ENCODE measurements at regions not wholly inside any gene's neighbourhood (a gene's known extent, or its start where the extent isn't known, plus 50 kb on each side); places are given as distances from the start of the nearest gene placed in this dataset.
A peak's percentile ranks its signal among the peaks of the same experiment; 100 is the strongest.

DNA sequence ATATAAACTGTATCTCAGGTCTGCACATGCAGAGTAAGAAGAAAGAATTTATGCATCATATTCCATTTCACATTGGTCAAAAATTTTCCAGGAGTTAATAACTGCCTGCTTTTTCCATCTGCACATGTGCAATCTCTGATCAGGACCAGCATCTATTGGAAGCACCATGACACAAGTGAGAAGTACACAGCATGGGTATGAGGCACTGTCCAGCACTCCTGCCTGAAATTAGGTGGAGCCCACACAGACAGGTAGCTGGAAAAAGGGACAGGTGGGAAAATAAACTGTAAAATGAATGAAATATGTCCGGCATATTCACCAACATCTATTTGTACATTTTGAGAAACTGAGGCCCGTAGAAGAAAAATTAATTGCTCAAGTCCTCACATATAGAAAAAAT is 609.2 kb upstream of the NXPH2 start:
- DNase-seq = no peak

DNA sequence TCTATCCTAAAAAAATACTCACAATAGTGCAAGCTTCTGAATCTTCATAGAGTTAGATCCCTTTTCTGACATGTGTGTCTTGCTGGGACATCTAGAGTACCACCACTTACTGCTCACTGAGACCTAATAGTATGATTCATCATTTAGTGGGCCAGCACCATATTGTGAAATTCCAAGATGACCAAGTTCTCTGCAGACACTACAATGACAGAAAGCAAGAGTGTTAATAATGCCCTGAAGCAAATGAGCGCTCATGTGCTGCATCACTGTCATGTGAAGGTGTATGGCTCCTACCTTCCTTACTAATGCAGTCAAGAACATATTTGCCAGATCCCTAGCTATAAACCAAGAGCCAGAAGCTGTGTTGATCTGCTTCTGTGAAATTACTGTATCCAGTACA is 606.2 kb upstream of the NXPH2 start:
- DNase-seq = no peak

DNA sequence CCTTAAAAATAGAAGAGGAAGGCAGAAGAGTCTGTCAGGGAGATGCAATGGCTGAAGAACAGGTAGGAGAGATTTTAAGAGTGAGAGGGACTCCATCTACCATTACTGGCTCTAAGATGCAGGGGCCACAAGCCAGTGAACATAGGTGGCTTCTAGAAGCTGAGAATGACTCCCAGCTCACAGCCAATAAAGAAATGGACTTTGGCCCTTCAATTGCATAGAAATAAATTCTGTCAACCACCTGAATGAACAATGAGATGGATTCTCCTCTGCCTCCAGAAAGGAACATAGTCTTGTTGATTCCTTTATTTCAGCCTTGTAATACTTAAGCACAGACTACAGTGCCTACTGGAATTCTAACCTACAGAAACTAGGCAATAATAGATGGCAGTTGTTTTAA is 603.3 kb upstream of the NXPH2 start:
- DNase-seq = no peak

DNA sequence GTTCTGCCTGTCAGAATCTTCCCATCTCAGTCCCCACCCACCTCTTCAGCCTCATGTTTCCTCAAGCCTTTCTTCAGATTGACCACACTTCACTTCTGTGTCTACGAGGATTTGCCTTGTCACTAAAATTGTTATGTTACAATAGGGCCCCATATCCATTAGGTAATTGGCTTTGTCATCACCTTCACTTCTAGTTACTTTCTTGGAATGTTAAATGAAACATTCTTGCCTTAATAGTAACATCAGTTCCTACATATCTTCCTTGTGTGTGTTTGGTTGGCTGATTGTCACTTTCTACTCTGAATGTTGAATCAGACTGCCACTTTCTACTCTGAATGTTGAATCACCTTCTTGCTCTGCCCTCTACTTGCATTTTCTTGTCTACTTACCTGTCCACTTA is 599.9 kb upstream of the NXPH2 start:
- DNase-seq = no peak

DNA sequence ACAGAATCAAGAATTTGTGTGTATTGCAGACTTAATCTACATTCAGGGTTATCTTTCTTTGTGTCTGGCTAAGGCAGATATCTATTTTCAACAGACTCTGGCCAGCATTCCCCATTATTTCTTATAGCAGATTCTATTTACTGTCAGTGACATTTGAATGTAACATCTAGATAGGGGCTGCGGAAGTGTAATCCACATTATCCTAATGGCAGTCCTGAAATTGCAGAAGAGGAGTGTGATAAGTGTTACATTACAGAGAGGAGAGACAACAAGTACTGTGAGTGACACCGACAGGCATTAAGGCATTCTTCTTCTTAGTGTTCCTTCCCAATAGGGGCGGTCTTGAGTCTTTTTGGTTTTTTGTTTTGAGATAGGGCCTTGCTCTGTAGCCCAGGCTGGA is 598.2 kb upstream of the NXPH2 start:
- DNase-seq = no peak

DNA sequence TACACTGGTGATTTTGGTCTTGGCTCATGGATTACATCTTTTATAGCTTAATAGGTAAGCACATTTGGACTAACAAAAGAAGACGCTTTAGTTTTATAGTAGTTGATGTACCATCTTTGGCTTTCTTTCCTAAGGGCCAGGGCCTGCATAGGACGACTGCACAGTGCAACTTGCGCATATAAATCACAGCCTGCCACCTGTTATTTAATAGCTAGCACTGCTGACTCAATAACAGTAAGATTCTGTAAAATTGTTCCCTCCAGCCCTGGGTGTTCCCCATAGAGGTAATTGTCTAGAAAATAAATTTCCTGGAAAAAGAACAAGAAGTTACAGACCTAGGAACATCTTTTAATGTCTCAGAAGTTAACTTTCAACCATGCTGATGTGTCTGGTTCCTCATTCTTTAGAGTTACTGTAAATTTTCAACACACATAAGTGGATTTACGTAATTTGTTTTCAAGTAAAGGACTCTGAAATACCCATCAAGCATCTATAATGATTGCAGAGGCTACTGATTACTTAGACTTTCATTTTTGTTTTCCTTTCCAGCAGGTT is 594.2 kb upstream of the NXPH2 start:
- DNase-seq = no peak

DNA sequence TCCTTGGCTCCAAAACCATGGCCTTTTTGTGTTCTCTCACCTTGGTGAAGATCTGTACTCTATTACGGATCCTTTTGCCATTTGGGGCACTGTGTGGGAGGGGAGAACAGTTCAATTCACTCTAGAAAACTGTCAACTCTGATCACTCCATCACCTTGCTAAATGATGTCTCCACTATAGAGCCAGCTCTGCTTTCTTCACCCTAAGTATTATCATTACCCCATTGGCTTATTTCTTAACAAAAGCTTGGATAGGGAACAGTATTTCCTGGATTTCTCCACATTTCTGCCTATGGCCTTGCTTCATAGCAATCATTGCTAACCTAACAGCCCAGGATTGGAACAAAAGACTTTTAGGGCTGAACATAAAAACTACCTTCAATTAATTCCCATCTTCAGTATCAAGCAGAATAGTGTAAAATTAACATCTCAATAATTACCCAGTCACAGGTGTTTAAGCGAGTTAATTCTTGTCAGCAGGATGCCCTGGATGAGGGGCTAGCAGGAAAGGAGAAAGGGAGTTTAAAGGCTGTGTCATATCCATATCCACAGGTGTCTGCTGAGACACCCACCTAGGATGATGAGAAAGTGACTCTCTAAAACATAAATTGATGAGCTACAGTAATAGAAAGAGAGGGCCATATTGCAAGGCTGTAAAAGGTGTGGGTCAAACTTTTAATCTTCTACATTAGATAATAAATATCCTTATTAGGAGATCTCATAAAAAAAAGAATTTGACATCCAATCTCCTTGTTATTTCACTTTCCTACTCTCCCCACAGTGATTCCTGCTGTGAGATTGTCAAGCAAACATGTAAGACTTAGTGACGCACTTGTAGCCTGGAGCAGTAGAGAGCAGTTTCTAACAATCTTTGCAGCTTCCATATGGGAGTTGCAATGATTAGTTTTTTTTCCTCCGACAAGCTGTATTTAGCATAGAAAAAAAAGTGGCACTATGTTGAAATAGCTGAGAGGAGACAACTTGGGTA is 589.5 kb upstream of the NXPH2 start:
- DNase-seq = no peak

DNA sequence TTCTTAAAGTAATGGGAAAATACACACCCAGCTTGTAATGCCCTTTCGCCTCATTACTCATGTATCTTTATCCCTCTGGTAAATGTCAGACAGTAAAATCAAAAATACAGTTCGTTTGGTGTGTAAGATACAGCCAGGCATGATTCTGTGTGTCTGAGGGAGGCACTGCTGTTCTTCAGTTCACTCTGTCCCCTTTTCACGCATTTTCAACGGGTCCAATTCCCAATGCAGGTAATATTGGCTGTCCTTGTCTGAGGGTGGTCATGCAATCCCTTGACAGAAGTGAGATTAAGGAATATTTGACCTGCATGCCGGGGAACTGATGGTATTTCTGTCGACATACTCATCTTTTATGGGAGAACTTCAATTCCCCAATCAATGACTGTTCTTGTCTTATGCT is 587.2 kb upstream of the NXPH2 start:
- DNase-seq = no peak

DNA sequence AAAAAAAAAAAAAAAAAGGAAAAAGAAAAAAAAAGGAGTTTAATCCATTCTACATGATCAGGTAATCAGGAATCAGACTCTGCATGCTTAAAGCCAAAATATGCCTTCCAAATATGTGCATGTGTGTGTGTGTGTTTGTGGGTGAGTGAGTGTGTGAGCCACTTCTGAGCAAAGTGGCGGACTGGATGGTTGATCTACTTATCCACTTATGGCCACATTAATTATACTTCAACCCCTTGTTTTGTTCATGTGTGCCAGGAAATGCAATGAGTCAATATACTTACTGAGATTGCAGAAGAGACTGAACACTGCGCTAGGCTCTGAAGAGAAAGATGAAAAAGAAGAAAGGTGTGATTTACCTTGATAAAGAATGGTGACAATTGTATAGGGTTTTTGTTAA is 586.5 kb upstream of the NXPH2 start:
- no peak for DNase-seq

DNA sequence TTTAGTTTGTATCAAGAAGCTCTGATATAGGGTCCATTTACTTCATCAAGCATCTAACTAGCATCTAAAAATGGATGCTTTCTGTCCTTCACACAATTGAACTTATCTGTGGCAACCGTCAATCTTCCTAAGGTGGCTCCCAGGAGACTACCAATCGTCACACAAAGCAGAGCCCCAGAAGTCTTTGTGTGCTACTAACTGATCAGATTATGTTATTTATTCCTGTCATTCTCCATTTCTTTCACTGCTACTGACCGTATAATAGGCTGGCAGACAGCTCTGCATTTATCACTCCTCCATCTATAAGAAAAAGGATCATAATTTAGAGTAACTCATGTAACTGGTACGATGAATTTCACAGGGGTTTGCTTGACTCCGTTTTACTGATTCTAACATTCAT is 585.0 kb upstream of the NXPH2 start:
- DNase-seq = no peak

DNA sequence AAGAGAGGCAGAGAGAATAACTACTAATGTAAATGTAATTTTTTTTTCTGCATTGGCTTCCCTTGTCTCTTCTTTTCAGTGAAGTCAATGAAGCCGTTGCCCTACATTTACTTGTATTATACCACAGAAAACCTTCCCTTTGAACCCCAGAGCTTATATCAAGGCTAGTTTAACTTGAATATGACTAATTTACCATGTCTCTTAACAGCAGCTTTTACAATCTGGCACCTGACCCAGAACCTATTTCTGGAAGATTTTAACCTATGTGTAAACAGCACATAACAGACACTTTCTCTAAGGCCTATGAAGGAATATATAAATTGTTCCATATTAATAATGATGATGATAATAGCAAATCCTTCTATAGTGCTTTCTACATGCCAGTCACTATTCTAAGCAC is 580.5 kb upstream of the NXPH2 start:
- no peak for DNase-seq

DNA sequence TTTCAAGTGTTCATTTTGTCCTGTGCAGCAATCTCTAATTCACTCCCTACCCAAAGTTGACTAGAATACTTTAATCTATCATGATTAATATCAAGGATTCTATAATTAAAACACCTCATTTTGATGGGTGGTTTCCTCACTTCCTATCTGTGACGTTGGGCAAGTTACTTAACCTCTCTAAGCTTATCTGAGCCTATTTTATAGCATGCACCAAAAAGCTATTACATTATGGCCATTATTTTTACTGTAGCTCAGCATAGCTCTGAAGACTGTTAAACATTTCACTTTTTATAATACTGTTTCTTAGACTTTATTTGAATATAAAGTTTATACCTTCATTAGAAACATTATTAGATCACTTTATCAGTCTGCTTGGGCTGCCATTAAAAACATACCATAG is 579.6 kb upstream of the NXPH2 start:
- no peak for DNase-seq

DNA sequence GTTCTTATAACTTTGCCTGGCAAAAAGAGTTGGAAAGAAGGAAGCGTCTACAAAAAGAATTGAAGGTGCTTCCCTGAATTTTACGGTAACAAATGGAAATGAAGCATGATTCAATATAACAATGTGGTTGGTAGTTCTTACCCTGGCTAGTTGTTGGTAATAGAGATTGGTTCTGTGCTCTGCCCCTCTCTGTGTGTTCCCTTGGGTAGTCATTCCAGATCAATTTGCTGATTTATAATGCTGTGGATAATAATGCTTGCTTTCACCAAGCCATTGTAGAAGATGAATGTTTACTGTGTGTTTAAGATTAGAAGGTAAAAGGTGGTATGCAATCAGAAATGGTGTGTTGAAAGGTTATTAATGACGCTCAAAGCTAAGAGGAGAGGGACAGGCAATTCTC is 577.8 kb upstream of the NXPH2 start:
- no peak for DNase-seq

DNA sequence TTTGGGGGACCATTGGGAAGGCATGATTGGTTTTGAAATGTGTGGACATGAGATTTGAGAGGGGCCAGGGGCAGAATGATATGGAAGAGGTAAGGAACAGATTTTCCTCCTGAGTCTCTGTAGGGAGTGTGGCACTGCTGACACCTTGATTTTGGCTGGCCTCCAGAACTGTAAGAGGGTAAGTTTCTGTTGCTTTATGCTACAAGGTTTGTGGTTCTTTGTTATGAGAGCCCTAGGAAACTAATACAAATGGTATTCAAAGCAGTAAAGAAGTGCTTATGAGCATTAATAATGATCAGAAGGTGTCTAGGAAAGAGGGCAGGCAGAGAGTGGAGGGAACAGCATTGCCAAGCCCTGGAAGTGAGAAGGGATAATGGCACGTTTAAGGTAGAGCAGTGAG is 574.3 kb upstream of the NXPH2 start:
- no peak for DNase-seq

DNA sequence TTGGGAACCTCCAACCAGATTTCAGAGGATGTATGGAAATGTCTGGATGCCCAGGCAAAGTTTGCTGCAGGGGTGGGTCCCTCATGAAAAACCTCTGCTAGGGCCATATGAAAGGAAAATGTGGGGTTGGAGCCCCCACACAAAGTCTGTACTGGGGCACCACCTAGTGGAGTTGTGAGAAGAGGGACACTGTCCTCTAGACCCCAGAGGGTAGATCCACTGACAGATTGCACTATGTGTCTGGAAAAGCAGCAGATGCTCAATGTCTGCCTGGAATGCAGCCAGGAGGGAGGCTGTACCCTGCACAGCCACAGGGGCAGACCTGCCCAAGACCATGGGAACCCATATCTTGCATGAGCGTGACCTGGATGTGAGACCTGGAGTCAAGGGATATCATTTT is 573.7 kb upstream of the NXPH2 start:
- DNase-seq = peak; percentile 37

DNA sequence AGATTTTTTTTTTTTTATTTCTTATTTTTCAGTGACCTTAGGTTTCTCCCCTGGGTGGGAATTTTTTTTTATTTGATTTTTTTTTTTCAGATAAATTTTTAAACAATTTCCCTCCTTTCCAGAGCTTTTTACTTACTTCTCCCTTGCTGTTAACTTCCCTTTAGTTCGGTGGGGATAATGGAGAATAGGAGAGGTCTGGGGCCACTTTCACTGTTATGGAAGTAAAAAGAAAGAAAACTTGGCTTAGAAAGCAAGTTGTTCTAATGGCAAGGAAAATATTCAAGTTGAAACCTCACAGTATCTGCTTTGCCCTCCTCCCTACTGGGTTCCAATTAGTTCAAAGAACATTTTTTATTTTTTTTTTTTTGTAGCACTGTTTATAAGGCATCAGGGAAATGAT is 537.1 kb upstream of the NXPH2 start:
- no peak for DNase-seq

DNA sequence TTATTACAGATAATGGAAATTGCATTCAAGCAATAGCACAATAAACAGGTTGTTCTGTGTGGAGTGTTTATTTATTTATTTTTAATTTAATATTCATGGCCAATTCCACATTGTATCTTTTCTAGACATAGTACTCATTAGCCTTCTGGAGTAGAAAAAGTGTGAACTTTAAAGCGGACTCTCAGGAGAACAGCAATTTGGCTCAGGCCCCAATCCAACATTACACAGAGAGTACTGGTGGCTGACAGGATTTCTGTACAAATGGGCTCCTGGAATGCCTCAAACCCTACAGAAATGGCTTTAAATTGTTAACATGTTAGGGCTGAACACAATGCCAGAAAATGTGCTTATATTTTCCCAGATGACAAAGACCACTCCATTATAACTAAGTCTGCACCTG is 533.9 kb upstream of the NXPH2 start:
- DNase-seq = no peak

DNA sequence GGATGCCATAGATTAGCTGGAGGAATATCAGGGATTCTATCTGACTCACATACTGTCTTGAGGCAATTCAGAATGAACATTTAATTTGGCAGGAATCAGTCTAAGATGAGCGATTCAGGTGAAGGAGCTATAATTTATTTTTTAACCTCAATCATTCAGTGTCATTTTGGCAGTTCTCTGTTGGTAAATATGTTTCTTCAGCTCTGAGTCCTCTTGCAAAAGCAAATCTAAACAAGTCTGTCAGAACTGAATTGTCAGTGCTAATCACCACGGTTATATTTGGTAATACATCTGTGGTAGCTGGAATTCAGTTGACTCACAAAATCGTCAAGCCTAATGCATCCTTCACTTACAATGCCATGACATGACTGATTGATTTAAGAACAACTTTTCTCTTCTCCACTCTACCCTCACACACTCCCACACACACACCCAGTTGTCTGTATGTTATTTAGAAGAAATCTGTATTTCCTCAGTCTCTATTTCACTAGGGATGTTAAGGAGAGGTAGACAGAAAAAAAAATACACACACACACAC is 516.6 kb upstream of the NXPH2 start:
- DNase-seq = no peak

DNA sequence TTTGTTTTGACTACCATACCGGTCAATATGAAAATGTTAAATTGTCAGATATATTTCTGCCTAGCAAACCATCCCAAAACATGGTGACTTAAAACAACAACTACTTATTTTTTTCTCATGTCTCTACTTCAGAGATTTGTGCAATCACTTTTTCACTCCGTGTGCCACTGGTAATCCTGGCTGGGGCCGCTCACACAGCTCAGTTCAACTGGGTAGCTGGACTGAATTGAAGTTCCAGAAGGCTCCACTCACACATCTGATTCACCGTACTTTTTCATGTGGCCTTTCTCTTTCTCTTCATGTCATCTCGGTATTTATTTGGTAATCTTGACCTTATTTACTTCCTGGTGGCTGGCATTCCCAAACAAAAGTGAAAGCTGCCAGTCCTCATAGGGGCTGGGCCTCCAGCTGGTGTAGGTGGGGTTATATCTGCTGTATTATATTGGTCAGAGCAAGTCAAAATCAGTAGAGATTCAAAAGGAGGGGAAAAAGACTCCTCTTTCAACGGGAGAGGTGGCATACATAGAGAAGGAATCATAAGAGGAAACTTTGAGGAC is 513.9 kb upstream of the NXPH2 start:
- no peak for DNase-seq

DNA sequence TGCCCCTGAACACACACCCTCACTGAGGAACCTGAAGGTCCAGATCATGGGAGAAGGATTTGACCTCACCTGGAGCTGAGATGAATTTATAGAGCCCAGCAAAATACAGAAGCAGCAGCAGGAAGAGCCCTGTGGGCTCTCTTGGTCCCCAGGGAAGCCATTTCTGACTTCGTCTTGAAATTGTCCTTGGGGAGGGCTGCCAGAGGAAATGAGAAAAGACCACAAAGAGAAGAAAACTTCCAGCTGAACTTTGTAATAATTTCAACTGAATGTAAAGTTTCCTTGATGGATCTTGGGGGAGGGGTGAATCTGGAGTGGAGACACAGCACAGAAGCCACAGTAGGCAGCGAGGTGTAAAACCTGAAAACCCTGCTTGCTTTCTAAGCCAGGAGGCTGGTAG is 500.9 kb upstream of the NXPH2 start:
- DNase-seq = no peak

DNA sequence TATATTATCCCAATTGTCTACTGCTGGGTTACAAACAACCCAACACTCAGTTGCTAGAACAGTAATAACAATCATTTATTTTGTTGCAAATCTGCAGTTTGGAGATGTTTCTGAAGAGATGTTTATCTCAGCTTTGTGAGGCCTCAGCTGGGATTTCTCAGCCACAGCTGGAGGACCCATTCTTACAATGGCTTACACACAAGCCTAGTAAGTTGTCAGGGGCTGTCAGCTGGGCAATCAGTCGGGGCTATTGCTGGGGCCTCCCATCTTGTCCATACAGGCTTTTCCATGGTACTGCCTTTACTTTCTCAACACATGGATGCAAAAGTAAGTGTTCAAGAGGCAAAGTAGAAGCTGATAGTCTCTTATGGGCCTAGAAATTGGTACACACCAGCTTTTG is 491.7 kb upstream of the NXPH2 start:
- DNase-seq = no peak

DNA sequence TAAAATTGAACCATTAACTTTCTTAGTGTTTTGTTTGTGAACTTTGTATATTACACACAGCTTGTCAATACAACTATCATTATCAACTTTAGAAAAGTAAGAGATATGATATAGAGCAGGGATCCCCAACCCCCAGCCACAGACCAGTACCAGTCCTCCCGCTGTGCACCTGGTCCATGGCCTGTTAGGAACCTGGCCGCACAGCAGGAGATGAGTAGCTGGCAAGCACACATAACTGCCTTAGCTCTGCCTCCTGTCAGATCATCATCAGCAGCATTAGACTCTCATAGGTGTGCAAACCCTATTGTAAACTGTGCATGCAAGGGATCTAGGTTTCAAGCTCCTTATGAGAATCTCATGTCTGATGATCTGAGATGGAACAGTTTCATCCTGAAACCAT is 491.0 kb upstream of the NXPH2 start:
- DNase-seq = no peak

DNA sequence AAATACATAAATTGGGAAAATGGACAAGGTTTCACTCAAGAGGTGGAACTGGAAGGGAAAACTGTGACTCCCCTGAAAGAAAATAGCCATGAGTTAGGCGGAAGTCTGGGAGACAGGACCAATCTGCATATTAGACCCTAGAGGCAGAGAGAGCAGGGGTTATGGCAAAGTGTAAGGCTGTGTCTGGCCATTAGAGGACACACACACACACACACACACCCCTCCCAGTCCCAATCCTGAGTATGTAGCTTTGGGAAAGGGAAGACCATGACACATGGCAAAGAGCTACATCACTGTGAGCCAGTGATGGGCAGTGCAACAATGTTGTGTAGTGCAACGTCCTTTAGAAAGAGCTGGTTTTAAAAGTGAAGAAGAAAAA is 479.9 kb upstream of the NXPH2 start:
- DNase-seq = no peak

DNA sequence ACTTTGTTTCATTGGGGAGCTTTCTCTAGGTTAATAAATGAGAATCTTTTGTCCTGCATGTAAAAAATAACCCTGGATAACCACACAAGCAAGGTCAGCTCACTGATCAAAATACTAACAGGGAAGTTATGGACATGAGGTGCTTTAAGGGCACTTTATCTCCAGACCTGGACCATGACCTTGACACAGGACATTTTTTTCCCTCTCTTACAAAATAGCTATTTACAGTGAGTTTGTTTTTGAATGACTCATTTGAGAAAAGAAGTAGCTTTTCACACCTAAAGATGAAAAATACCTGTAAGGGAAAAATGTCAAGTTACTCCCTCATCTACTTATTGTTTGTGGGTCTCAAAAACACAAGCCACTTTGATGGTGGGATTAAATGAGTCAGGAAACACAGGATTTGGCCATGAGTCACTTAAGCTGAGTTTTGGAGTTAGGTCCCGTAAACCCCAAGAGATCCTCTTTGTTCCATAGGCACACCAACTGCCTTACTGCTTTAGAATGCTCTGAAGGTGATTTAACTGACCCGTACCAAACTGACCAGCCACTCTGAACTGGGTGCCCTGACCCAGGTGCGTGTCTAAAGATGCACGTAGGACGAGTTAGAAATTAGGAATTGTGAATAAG is 479.3 kb upstream of the NXPH2 start:
- no peak for DNase-seq

Measured in DMS 273 treated with DMSO at 0.1 percent for 48 hours (cell line).